ENCODE measurements at regions not wholly inside any gene's neighbourhood (a gene's known extent, or its start where the extent isn't known, plus 50 kb on each side); places are given as distances from the start of the nearest gene placed in this dataset.
"Not testable (repeated sequence)": the region's sequence is repeated elsewhere in the genome, so short reads cannot be mapped to it uniquely, and the experiment has no call there.

DNA sequence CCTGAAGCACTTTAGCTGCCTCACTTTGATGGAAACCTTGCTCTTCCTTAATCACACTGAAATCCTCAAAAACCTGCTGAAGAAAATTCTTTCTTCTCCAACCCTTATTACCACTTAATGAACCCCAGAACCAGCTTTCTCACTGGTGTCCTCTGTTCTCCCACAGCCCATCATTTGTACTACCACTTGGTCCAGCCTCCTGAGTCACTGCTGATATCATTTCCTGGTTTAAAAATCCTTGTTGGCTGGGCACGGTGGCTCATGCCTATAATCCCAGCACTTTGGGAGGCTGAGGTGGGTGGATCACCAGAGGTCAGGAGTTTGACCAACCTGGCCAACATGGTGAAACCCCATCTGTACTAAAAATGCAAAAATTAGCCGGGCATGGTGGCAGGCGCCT lies 418.6 kb upstream of the KCNMB2 start:
- Mint-ChIP-seq H3K4me3 (no peak overlapping the region), H3K36me3 (ENCODE audit: low read depth) (no peaks in the 10 kb centered on the region), H3K9me3 (peaks cover 5% of the 10 kb centered on the region), H3K27me3 (no peaks in the 10 kb centered on the region), H3K27ac (no peak overlapping the region), H3K4me1 (no peaks in the 10 kb centered on the region)
- POLR2A ChIA-PET: no interaction called here
- no peak for DNase-seq
- CTCF ChIA-PET: no interaction called here

GRCh38 chr3:178119608-178120295 lies 416.5 kb upstream of the KCNMB2 start:
- not testable (repeated sequence) for H3K4me3 Mint-ChIP-seq, H3K27ac Mint-ChIP-seq

GRCh38 chr3:178120367-178120766 lies 415.9 kb upstream of the KCNMB2 start:
- Mint-ChIP-seq H3K4me3 (no peak overlapping the region), H3K27me3 (no peaks in the 10 kb centered on the region), H3K9me3 (peaks cover 5% of the 10 kb centered on the region), H3K4me1 (no peaks in the 10 kb centered on the region), H3K27ac (no peak overlapping the region), H3K36me3 (ENCODE audit: low read depth) (no peaks in the 10 kb centered on the region)
- DNase-seq: no peak
- ChIA-PET POLR2A (no interaction called here), CTCF (no interaction called here)

More at GRCh38 chr3:178119608-178120295, 416.5 kb upstream of the KCNMB2 start:
- CTCF ChIA-PET; H3K9me3 Mint-ChIP-seq; H3K27me3 Mint-ChIP-seq; DNase-seq; POLR2A ChIA-PET; H3K4me1 Mint-ChIP-seq; H3K36me3 Mint-ChIP-seq (ENCODE audit: low read depth): not testable (repeated sequence)

- Mint-ChIP-seq H3K4me1 (no peaks in the 10 kb centered on the region), H3K27ac (no peak overlapping the region), H3K36me3 (ENCODE audit: low read depth) (no peaks in the 10 kb centered on the region), H3K4me3 (no peak overlapping the region), H3K9me3 (peaks cover under 1% of the 10 kb centered on the region), H3K27me3 (no peaks in the 10 kb centered on the region)
- ChIA-PET POLR2A (no interaction called here), CTCF (no interaction called here)
- DNase-seq: no peak
These were observed 409.6 kb upstream of the KCNMB2 start for GRCh38 chr3:178126686-178127085.

DNA sequence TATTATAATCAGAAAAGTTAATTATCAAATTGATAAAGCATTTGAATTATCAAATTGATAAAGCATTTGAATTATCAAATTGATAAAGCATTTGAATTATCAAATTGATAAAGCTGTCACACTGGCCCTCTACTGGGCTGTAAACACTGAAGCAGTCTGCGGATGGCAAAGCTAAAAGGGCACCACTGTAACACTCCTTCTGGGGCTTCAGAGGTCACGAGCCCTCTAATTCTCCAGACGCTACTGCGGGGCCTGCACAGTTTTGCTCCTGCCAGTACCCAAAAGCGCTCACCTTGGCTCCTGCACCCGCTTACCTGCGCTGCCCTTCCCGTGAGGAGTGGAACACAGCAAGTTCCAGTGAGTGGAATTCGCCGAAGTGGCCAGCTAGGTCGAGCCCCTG lies 409.0 kb upstream of the KCNMB2 start:
- H3K36me3 Mint-ChIP-seq (ENCODE audit: low read depth): no peaks in the 10 kb centered on the region
- no peak for DNase-seq
- no peaks in the 10 kb centered on the region for H3K27me3 Mint-ChIP-seq
- POLR2A ChIA-PET: no interaction called here
- no peak overlapping the region for H3K27ac Mint-ChIP-seq
- CTCF ChIA-PET: no interaction called here
- H3K9me3 Mint-ChIP-seq: no peaks in the 10 kb centered on the region
- no peak overlapping the region for H3K4me3 Mint-ChIP-seq
- H3K4me1 Mint-ChIP-seq: no peaks in the 10 kb centered on the region

GRCh38 chr3:178129109-178129508 lies 407.1 kb upstream of the KCNMB2 start:
- Mint-ChIP-seq H3K27me3 (no peaks in the 10 kb centered on the region), H3K27ac (no peak overlapping the region), H3K4me3 (no peak overlapping the region), H3K4me1 (no peaks in the 10 kb centered on the region), H3K9me3 (no peaks in the 10 kb centered on the region), H3K36me3 (ENCODE audit: low read depth) (no peaks in the 10 kb centered on the region)
- POLR2A ChIA-PET: no interaction called here
- no peak for DNase-seq
- CTCF ChIA-PET: no interaction called here

- Mint-ChIP-seq H3K4me3 (no peak overlapping the region), H3K27me3 (no peaks in the 10 kb centered on the region), H3K4me1 (no peaks in the 10 kb centered on the region), H3K36me3 (ENCODE audit: low read depth) (no peaks in the 10 kb centered on the region), H3K9me3 (no peaks in the 10 kb centered on the region), H3K27ac (no peak overlapping the region)
- no peak for DNase-seq
- ChIA-PET POLR2A (no interaction called here), CTCF (no interaction called here)
These were observed 404.4 kb upstream of the KCNMB2 start for GRCh38 chr3:178131801-178132200.

GRCh38 chr3:178137206-178137605 lies 399.0 kb upstream of the KCNMB2 start:
- ChIA-PET POLR2A (no interaction called here), CTCF (no interaction called here)
- H3K9me3 Mint-ChIP-seq: peaks cover 3% of the 10 kb centered on the region
- no peaks in the 10 kb centered on the region for H3K36me3 Mint-ChIP-seq (ENCODE audit: low read depth)
- no peak overlapping the region for H3K4me3 Mint-ChIP-seq
- DNase-seq: no peak
- H3K27me3 Mint-ChIP-seq: no peaks in the 10 kb centered on the region
- no peak overlapping the region for H3K27ac Mint-ChIP-seq
- H3K4me1 Mint-ChIP-seq: no peaks in the 10 kb centered on the region

DNA sequence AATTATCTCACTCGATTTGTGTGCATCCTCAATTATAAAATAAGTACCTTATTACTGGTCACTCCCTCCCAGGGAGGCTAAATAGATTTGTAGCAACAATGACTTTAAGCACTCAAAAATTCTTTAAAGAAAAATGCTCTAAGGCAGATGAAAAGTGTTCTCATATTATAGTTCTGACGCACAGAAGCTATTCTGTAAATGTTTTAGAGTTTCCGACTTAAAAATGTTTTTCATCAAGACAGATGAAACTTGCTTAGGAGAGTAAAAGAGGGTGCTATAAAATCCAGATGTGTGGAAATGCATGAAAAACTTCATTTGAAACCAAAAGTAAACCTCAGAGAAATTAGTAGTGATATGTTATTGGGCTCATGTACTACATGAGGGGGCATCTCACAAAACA lies 398.4 kb upstream of the KCNMB2 start:
- Mint-ChIP-seq H3K36me3 (ENCODE audit: low read depth) (no peaks in the 10 kb centered on the region), H3K9me3 (peaks cover 3% of the 10 kb centered on the region), H3K27me3 (no peaks in the 10 kb centered on the region), H3K27ac (no peak overlapping the region), H3K4me3 (no peak overlapping the region), H3K4me1 (no peaks in the 10 kb centered on the region)
- DNase-seq: no peak
- ChIA-PET POLR2A (no interaction called here), CTCF (no interaction called here)

GRCh38 chr3:178139116-178139515 lies 397.1 kb upstream of the KCNMB2 start:
- Mint-ChIP-seq H3K4me3 (no peak overlapping the region), H3K27me3 (no peaks in the 10 kb centered on the region), H3K27ac (no peak overlapping the region), H3K36me3 (ENCODE audit: low read depth) (no peaks in the 10 kb centered on the region), H3K4me1 (no peaks in the 10 kb centered on the region), H3K9me3 (peaks cover 3% of the 10 kb centered on the region)
- POLR2A ChIA-PET: no interaction called here
- CTCF ChIA-PET: no interaction called here
- no peak for DNase-seq

DNA sequence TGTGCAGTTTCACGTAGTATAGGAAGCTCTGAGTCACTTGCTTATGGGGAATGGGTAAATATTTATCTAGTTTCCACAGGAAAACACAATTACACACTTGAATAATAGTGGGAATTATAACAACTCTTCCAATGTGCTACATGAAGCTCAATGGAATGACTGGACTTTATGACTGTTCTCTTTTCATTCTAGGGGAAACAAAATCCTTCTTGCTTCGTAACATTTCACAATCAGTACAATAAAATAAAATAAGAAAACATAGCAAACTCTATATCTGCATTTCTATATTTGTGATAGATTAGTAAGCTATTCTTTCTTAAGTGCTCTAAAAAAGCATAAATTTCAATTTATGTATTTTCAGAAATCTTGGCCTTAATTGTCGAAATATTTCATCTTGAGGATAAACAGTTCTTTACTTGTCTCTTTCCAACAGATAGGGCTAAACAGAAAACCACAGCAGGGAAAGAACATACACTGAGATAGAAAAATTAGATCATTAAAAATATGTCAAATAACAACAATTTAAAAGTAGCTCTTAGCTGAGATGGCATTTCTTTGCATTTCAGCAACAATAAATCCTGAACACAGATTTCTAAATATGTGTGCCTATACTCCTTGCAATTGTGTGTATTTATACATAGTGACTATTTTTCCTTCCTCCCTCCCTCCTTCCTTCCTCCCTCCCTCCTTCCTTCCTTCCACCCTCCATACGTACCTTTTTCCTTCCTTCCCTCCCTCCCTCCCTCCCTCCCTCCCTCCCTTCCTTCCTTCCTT lies 395.5 kb upstream of the KCNMB2 start:
- DNase-seq: no peak
- ChIA-PET POLR2A (no interaction called here), CTCF (no interaction called here)
- Mint-ChIP-seq H3K36me3 (ENCODE audit: low read depth) (no peaks in the 10 kb centered on the region), H3K27me3 (no peaks in the 10 kb centered on the region), H3K4me1 (no peaks in the 10 kb centered on the region), H3K9me3 (peaks cover 3% of the 10 kb centered on the region), H3K4me3 (no peak overlapping the region), H3K27ac (no peak overlapping the region)

DNA sequence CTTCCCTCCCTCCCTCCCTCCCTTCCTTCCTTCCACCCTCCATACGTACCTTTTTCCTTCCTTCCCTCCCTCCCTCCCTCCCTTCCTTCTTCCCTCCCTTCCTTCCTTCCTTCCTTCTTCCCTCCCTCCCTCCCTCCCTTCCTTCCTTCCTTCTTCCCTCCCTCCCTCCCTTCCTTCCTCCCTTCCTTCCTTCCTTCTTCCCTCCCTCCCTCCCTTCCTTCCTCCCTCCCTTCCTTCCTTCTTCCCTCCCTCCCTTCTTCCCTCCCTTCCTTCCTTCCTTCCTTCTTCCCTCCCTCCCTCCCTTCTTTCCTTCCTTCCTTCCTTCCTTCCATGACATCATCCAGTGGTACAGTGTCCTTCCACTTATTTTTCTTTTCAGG lies 394.9 kb upstream of the KCNMB2 start:
- POLR2A ChIA-PET; H3K27me3 Mint-ChIP-seq; H3K36me3 Mint-ChIP-seq (ENCODE audit: low read depth); CTCF ChIA-PET; H3K27ac Mint-ChIP-seq; H3K4me3 Mint-ChIP-seq; H3K9me3 Mint-ChIP-seq; H3K4me1 Mint-ChIP-seq; DNase-seq: not testable (repeated sequence)

- H3K36me3 Mint-ChIP-seq (ENCODE audit: low read depth): no peaks in the 10 kb centered on the region
- no peaks in the 10 kb centered on the region for H3K4me1 Mint-ChIP-seq
- POLR2A ChIA-PET: no interaction called here
- CTCF ChIA-PET: no interaction called here
- H3K9me3 Mint-ChIP-seq: peaks cover 3% of the 10 kb centered on the region
- H3K4me3 Mint-ChIP-seq: no peak overlapping the region
- no peaks in the 10 kb centered on the region for H3K27me3 Mint-ChIP-seq
- H3K27ac Mint-ChIP-seq: no peak overlapping the region
- no peak for DNase-seq
These were observed 389.8 kb upstream of the KCNMB2 start for GRCh38 chr3:178146406-178146831.

- no peaks in the 10 kb centered on the region for H3K4me1 Mint-ChIP-seq
- no peaks in the 10 kb centered on the region for H3K27me3 Mint-ChIP-seq
- no peak overlapping the region for H3K27ac Mint-ChIP-seq
- H3K36me3 Mint-ChIP-seq (ENCODE audit: low read depth): no peaks in the 10 kb centered on the region
- no peaks in the 10 kb centered on the region for H3K9me3 Mint-ChIP-seq
- DNase-seq: no peak
- ChIA-PET CTCF (no interaction called here), POLR2A (no interaction called here)
- no peak overlapping the region for H3K4me3 Mint-ChIP-seq
These were observed 389.2 kb upstream of the KCNMB2 start for GRCh38 chr3:178147001-178147400.
